Mucosa of stomach (tissue), 1 donor: ENCODE measurements at regions not wholly inside any gene's neighbourhood (a gene's known extent, or its start where the extent isn't known, plus 50 kb on each side); places are given as distances from the start of the nearest gene placed in this dataset.

Source experiments
- H3K27me3 ChIP-seq: one replicate; pipeline ENCODE4 v1.7.0; 2013; ENCODE audit warnings: mild to moderate bottlenecking, low read length; ENCODE audit not compliant: control insufficient read depth, insufficient read depth
- H3K36me3 ChIP-seq: one replicate; pipeline ENCODE4 v1.7.0; 2013; ENCODE audit warnings: low read length; ENCODE audit not compliant: control insufficient read depth, insufficient read depth
- H3K4me1 ChIP-seq: one replicate; pipeline ENCODE4 v1.7.0; 2013; ENCODE audit warnings: mild to moderate bottlenecking, low read length; ENCODE audit not compliant: control insufficient read depth, insufficient read depth
- H3K4me3 ChIP-seq: one replicate; pipeline ENCODE4 v1.7.0; 2013; ENCODE audit warnings: low read length
- H3K9ac ChIP-seq: one replicate; pipeline ENCODE4 v1.7.0; 2013; ENCODE audit warnings: mild to moderate bottlenecking, low read length, moderate library complexity
- H3K9me3 ChIP-seq: one replicate; pipeline ENCODE4 v1.7.0; 2013; ENCODE audit warnings: mild to moderate bottlenecking, low read length, moderate library complexity; ENCODE audit not compliant: control insufficient read depth
- donor health status: Pancreatic carcinoma.

- Histone ChIP-seq H3K4me3 (no peak overlapping the region), H3K27me3 (no peaks in the 10 kb centered on the region), H3K36me3 (no peaks in the 10 kb centered on the region), H3K9me3 (no peaks in the 10 kb centered on the region), H3K4me1 (no peaks in the 10 kb centered on the region), H3K9ac (no peak overlapping the region)
Observed at GRCh38 chr12:34361721-34362316, 339.5 kb downstream of the ALG10 start.

GRCh38 chr12:34363050-34363673 lies 340.9 kb downstream of the ALG10 start:
- Histone ChIP-seq H3K4me1 (no peaks in the 10 kb centered on the region), H3K27me3 (no peaks in the 10 kb centered on the region), H3K9me3 (no peaks in the 10 kb centered on the region), H3K36me3 (no peaks in the 10 kb centered on the region), H3K4me3 (no peak overlapping the region), H3K9ac (no peak overlapping the region)

GRCh38 chr12:34368079-34368478 lies 345.8 kb downstream of the ALG10 start:
- no peaks in the 10 kb centered on the region for H3K4me1 ChIP-seq
- H3K27me3 ChIP-seq = no peaks in the 10 kb centered on the region
- no peaks in the 10 kb centered on the region for H3K9me3 ChIP-seq

GRCh38 chr12:34371050-34371449 lies 348.8 kb downstream of the ALG10 start:
- H3K27me3 ChIP-seq = no peaks in the 10 kb centered on the region
- no peaks in the 10 kb centered on the region for H3K9me3 ChIP-seq
- H3K4me1 ChIP-seq = no peaks in the 10 kb centered on the region
- no peak overlapping the region for H3K9ac ChIP-seq
- no peak overlapping the region for H3K4me3 ChIP-seq
- no peaks in the 10 kb centered on the region for H3K36me3 ChIP-seq

More at GRCh38 chr12:34368079-34368478, 345.8 kb downstream of the ALG10 start:
- H3K36me3 ChIP-seq = no peaks in the 10 kb centered on the region
- H3K4me3 ChIP-seq = no peak overlapping the region
- H3K9ac ChIP-seq = no peak overlapping the region

- H3K4me1 ChIP-seq = no peaks in the 10 kb centered on the region
- no peaks in the 10 kb centered on the region for H3K9me3 ChIP-seq
- H3K36me3 ChIP-seq = no peaks in the 10 kb centered on the region
Observed at GRCh38 chr12:34372003-34372402, 349.7 kb downstream of the ALG10 start.

GRCh38 chr12:34373926-34374325 lies 351.6 kb downstream of the ALG10 start:
- H3K4me3 ChIP-seq = no peak overlapping the region
- no peaks in the 10 kb centered on the region for H3K36me3 ChIP-seq
- H3K9me3 ChIP-seq = no peaks in the 10 kb centered on the region
- H3K9ac ChIP-seq = no peak overlapping the region
- H3K4me1 ChIP-seq = no peaks in the 10 kb centered on the region
- H3K27me3 ChIP-seq = no peaks in the 10 kb centered on the region

More at GRCh38 chr12:34372003-34372402, 349.7 kb downstream of the ALG10 start:
- H3K4me3 ChIP-seq = no peak overlapping the region
- no peak overlapping the region for H3K9ac ChIP-seq
- H3K27me3 ChIP-seq = no peaks in the 10 kb centered on the region

GRCh38 chr12:34376133-34376799 lies 354.0 kb downstream of the ALG10 start:
- Histone ChIP-seq H3K4me3 (no peak overlapping the region), H3K4me1 (no peaks in the 10 kb centered on the region), H3K9me3 (no peaks in the 10 kb centered on the region), H3K27me3 (no peaks in the 10 kb centered on the region), H3K36me3 (no peaks in the 10 kb centered on the region), H3K9ac (no peak overlapping the region)

GRCh38 chr12:34377243-34378035 lies 355.1 kb downstream of the ALG10 start:
- no peak overlapping the region for H3K4me3 ChIP-seq
- no peak overlapping the region for H3K9ac ChIP-seq
- H3K36me3 ChIP-seq = no peaks in the 10 kb centered on the region
- H3K27me3 ChIP-seq = no peaks in the 10 kb centered on the region
- no peaks in the 10 kb centered on the region for H3K9me3 ChIP-seq
- H3K4me1 ChIP-seq = no peaks in the 10 kb centered on the region

- no peak overlapping the region for H3K4me3 ChIP-seq
- H3K27me3 ChIP-seq = no peaks in the 10 kb centered on the region
- H3K36me3 ChIP-seq = no peaks in the 10 kb centered on the region
- H3K4me1 ChIP-seq = no peaks in the 10 kb centered on the region
- H3K9me3 ChIP-seq = no peaks in the 10 kb centered on the region
- no peak overlapping the region for H3K9ac ChIP-seq
Observed at GRCh38 chr12:34379142-34379541, 356.8 kb downstream of the ALG10 start.

GRCh38 chr12:34384693-34385092 lies 362.4 kb downstream of the ALG10 start:
- H3K27me3 ChIP-seq = no peaks in the 10 kb centered on the region

GRCh38 chr12:34386016-34386415 lies 363.7 kb downstream of the ALG10 start:
- no peak overlapping the region for H3K9ac ChIP-seq
- no peaks in the 10 kb centered on the region for H3K27me3 ChIP-seq
- no peaks in the 10 kb centered on the region for H3K4me1 ChIP-seq
- H3K4me3 ChIP-seq = no peak overlapping the region
- H3K36me3 ChIP-seq = no peaks in the 10 kb centered on the region
- H3K9me3 ChIP-seq = no peaks in the 10 kb centered on the region

More at GRCh38 chr12:34384693-34385092, 362.4 kb downstream of the ALG10 start:
- Histone ChIP-seq H3K9me3 (no peaks in the 10 kb centered on the region), H3K4me1 (no peaks in the 10 kb centered on the region), H3K9ac (no peak overlapping the region), H3K36me3 (no peaks in the 10 kb centered on the region), H3K4me3 (no peak overlapping the region)
